ENCODE measurements at regions not wholly inside any gene's neighbourhood (a gene's known extent, or its start where the extent isn't known, plus 50 kb on each side); places are given as distances from the start of the nearest gene placed in this dataset.

GRCh38 chr4:35952751-35953150 lies 291.6 kb downstream of the ARAP2 start:
- DNase-seq (ENCODE audit: low spot score): no peak

DNA sequence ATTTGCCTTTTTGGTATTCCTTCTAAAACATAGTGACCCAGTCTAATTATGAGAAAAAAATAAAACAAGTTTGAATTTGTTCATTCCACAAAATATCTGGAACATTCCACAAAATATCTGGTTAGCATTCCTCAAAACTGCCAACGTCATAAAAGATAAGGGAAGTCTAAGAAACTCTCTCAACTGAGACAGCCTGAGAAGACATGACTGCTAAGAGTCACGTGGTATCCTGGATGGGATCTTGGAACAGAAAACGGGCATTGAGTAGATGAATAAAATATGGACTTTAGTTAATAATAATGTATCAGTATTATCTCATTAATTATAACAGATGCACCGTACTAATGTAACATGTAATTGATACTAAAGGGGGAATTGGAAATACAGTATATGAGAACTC lies 280.9 kb downstream of the ARAP2 start:
- no peak for DNase-seq (ENCODE audit: low spot score)

DNA sequence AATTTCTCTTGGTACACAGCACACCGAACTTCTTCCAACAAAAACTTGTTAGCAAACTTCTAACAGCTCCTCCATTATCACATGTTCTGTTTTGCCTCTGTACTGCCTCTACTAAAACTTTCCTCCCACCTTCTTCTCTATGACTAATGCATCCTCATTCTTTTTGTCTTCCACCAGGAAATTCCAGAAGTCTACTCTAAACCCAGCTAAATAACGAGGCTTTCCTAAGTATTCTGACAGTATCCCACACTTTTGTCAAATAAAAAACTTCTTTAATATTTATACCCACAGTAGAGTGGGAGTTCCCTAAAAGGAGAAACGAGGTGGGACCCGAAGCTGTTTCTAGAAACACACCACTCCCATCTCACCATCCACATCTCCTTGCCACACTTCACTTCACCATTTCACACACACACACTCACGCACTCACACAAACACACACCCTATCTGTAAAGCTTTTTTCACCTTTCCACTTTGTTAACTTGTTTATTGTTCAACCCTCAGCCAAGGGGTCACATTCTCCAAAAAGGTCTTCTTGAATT lies 280.3 kb downstream of the ARAP2 start:
- DNase-seq (ENCODE audit: low spot score): no peak

- no peak for DNase-seq (ENCODE audit: low spot score)
Measured at GRCh38 chr4:35965300-35965699, 279.0 kb downstream of the ARAP2 start.

GRCh38 chr4:35966566-35966965 lies 277.7 kb downstream of the ARAP2 start:
- no peak for DNase-seq (ENCODE audit: low spot score)

DNA sequence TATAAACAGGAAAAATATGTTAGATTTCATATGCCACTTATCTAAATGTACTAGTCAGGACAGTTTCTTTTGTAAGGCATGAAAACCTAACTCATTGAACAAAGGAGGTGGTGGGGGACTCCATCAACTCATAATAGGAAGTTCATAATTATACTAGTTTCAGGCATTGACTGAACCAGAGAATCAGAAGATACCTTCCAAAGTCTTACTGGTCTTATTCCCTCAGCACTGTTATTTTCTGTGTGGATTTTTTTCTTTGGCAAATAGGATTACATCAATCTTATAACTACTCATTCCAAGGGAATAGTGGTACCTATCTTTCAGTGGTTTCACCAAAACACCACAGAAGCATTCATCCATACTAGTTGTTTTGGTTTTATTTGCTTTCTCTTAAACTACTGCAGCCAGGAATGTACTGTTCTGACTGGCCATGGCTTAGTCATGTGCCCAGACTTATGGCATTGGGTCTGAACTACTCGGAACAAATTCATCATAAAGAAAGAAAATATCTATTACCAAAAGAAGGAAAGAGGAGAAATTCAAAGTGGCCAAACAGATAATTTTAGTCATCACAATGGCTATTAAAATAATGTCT lies 273.9 kb downstream of the ARAP2 start:
- no peak for DNase-seq (ENCODE audit: low spot score)

DNA sequence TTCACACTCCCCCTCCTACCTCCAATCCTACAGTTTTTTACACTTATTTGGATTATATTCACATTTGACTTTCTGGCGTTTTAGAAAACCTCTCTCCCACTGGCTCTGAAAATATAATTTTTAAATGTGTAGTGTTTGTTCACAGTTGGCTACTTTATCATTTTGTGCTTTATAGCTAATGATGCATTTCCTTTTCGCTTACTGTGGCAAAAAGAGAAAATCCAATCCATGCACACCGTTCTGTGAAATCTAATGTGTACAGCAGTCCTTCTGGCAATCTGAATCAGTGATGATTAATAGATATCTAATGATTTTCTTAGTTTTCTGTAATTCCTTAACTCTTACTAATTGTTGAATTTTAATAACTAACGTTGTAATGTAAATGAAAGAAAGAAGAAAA lies 271.5 kb downstream of the ARAP2 start:
- DNase-seq (ENCODE audit: low spot score): no peak

DNA sequence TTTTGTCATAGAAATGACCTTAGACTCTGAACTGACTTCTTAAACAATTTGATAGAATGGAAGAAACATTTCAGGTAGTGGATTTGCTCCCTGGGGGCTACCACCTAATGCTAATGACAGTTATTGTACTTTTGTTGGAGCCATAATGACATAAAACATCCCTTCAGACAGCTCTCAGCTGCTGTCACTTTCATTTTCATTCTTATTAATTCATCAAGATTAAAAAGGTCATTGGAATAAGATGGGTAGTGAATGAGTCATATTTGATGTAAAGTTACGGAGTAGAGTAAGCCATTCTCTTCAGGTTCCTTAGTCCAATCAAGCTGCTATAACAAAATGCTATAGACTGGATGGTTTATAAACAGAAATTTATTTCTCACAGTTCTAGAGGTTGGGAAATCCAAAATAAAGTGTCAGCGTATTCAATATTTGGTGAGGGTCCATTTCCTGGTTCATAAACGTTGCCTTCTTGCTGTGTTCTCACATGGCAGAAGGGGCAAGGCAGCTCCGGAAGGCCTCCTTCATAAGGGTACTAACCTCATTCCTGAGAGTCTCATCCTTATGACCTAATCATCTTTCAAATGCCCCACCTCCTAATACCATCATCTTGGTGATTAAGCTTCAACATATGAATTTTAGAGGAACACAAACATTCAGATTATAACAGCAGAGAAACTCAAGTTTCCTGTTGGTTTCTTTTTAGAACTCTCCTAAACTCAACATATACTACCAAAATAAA lies 268.5 kb downstream of the ARAP2 start:
- no peak for DNase-seq (ENCODE audit: low spot score)

DNA sequence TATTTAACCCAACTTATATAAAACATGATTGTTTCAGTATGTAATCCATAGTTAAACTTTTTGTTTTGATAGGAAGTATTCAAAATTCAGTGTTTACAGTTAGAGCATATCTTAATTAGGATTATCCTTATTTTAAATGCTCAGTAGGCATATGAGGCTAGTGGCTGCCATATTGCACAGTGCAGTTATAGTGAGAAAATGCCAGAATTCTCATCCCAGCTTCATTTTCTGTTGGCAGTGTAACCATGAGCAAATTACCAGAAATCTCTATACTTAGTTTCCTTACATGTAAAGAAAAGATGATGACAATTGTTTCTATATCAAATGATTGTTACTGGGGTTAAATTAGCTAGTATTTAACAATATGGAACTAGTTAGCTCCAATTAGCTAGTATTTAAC lies 265.8 kb downstream of the ARAP2 start:
- no peak for DNase-seq (ENCODE audit: low spot score)

GRCh38 chr4:35982318-35982717 lies 262.0 kb downstream of the ARAP2 start:
- no peak for DNase-seq (ENCODE audit: low spot score)

- DNase-seq (ENCODE audit: low spot score): no peak
Measured at GRCh38 chr4:35986537-35986936, 257.8 kb downstream of the ARAP2 start.

- no peak for DNase-seq (ENCODE audit: low spot score)
Measured at GRCh38 chr4:35993606-35994005, 250.7 kb downstream of the ARAP2 start.

DNA sequence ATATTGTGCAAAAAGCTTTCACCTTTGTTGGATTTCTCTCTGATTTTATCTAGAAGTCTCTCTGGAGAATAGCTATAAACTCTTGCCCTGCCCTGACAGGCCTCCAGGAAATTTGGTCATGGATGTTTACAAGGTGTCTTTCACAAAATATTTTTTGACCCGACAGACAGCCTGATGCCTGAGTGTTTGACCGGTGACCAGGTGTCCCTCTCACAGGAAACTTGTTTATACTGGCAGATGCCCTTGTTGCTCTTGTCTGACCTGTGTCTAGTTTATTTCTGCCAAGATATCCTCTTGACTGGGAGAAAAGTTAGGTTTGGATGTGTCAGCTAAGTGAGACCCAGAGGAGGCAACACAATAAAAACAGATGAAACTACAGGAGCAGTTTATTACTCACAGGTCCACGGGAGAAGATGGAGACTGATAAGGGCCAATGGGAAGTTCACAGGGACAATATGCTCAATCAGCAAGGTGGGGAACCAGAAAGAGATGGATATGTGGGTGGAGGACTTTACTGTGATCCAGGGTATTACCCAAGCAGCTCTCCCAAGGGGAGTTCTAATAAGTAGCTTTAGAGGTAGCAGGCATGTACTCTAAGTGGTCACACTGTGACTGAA lies 243.3 kb downstream of the ARAP2 start:
- DNase-seq (ENCODE audit: low spot score): no peak

DNA sequence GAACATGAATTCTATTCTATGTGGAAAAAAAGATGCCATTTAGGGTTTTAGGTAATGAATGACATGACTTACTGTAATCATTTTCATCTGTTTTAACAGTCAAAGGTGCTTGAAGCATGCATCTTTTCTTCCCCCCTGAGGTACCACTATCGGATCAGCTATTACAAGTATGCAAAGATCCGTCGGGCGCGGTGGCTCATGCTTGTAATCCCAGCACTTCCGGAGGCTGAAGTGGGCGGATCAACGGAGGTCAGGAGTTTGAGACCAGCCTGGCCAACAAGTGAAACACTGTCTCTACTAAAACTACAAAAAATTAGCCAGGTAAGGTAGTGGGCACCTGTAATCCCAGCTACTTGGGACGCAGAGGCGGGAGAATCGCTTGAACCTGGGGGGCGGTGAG lies 241.3 kb downstream of the ARAP2 start:
- DNase-seq (ENCODE audit: low spot score): no peak

GRCh38 chr4:36004204-36004851 lies 240.0 kb downstream of the ARAP2 start:
- no peak for DNase-seq (ENCODE audit: low spot score)

DNA sequence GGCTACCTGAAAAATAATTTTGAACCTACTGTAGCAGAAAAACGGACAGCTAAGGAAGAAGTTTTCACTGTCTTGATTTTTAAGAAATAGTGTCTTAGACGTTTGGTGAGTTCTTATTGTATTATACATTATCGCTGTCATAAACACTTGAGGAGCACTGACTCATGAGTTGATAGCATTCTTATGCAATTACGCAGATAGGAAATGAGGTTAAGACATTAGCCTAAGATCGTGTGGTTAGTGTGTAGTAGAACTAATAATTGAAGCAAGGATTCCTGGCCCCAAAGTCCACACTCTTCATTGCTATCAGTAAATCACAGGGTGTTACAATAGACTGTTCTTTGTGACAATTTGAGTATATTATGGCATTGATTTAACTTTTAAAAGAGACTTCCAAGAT lies 238.1 kb downstream of the ARAP2 start:
- DNase-seq (ENCODE audit: low spot score): no peak

GRCh38 chr4:36010397-36010929 lies 233.9 kb downstream of the ARAP2 start:
- no peak for DNase-seq (ENCODE audit: low spot score)

DNA sequence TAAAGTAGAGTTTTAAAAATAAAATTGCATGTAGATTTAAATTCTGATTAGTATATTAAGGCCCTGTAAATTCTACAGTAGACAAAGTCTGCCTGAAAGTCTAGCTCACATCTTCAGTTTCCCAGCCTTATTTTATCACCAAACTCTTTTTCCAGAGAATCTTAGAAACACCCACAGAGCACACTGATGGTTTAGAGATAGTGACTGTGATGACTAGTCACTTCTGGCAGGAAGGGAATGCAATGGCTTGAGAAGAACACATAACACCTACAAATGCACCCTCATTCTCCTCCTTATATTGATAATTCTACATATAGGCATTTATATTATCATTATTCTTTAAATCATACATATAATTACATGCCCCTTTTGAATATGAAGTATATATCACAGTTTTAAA lies 232.9 kb downstream of the ARAP2 start:
- DNase-seq (ENCODE audit: low spot score): no peak

DNA sequence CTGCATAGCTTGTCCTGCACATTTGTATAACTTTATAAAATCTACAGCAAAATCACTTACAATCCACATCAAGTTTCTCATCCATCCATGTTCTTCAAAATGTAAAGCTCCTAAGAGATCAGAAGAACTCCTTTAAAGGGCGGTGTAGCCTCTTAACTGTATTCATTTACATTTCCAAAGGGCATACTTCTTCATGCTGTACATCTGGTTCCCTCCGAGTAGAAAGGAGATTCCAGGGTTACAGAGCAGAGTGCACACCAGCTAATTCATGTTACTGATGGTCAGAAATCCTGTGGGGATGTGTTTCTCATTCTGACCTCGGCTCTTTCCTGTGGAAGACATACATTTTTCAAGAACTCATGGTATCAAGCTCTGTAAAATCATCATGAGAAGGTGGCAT lies 231.8 kb downstream of the ARAP2 start:
- no peak for DNase-seq (ENCODE audit: low spot score)

DNA sequence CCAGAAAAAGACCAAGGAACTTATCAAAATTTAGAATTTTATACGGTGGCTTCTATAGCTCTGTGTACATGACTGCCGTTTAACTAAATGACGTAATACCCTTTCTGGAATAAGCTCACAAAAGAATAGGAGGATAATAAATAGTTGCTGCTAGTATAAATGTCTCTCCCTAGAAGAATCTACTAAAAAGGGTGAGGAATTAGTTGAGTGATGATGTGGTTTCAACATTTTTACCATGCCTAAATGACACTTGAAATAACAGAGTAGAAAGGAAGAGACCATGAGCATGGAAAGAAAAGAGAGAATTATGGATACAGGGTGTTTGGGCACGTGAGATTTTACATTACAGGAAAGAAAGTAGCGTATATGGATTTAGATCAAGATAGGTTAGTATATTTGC lies 231.1 kb downstream of the ARAP2 start:
- no peak for DNase-seq (ENCODE audit: low spot score)

Data from iPS-NIHi11 (cell line).